Activated CD8-positive, alpha-beta T cell treated with anti-CD3 and anti-CD28 coated beads, Interleukin-2, amount 10 ng/mL, durations not matched to agents 7 days and 5 days (primary cell): ENCODE measurements at regions not wholly inside any gene's neighbourhood (a gene's known extent, or its start where the extent isn't known, plus 50 kb on each side); places are given as distances from the start of the nearest gene placed in this dataset.
"Not testable (repeated sequence)": the region's sequence is repeated elsewhere in the genome, so short reads cannot be mapped to it uniquely, and the experiment has no call there.

Experiments
- ATAC-seq: fragments of 150-1000 bp; cut with Tn5 transposase; one replicate; pipeline ENCODE4 v1.10.0; 2021; ENCODE audit warnings: moderate library complexity
- CTCF ChIA-PET: fragments of 350-600 bp; sonication (Branson Sonifier 250); formaldehyde crosslinking; loops from one replicate; lab custom pipeline; 2021; ENCODE audit warnings: antibody characterized with exemption; lab: Charles Lee
- POLR2A ChIA-PET: fragments of 350-600 bp; sonication (Branson Sonifier 250); formaldehyde crosslinking; loops from one replicate; lab custom pipeline; 2021; ENCODE audit warnings: antibody characterized with exemption; lab: Charles Lee
- DNase-seq: peaks from one replicate; pipeline ENCODE4 v3.0.0-alpha.2; 2020
- H3K27ac Mint-ChIP-seq: one replicate; pipeline ENCODE4 v1.8.0; 2021; ENCODE audit warnings: mild to moderate bottlenecking, mixed read lengths
- H3K27me3 Mint-ChIP-seq: one replicate; pipeline ENCODE4 v1.8.0; 2021; ENCODE audit warnings: low read depth, mixed read lengths
- H3K36me3 Mint-ChIP-seq: one replicate; pipeline ENCODE4 v1.8.0; 2021; ENCODE audit warnings: low read depth, mixed read lengths
- H3K4me1 Mint-ChIP-seq: one replicate; pipeline ENCODE4 v1.8.0; 2021; ENCODE audit warnings: low read depth, mixed read lengths
- H3K4me3 Mint-ChIP-seq: one replicate; pipeline ENCODE4 v1.8.0; 2021; ENCODE audit warnings: mild to moderate bottlenecking, mixed read lengths
- H3K9me3 Mint-ChIP-seq: one replicate; pipeline ENCODE4 v1.8.0; 2022; ENCODE audit warnings: mixed read lengths; ENCODE audit not compliant: insufficient read depth

GRCh38 chr11:134727204-134727603, 315.2 kb upstream of the B3GAT1 start:
- H3K9me3 Mint-ChIP-seq = no peaks in the 10 kb centered on the region
- H3K4me3 Mint-ChIP-seq = no peak overlapping the region
- H3K27me3 Mint-ChIP-seq = peaks cover 10% of the 10 kb centered on the region
- H3K4me1 Mint-ChIP-seq = no peaks in the 10 kb centered on the region
- POLR2A ChIA-PET = no interaction called here
- CTCF ChIA-PET = no interaction called here
- H3K36me3 Mint-ChIP-seq = no peaks in the 10 kb centered on the region
- no peak overlapping the region for H3K27ac Mint-ChIP-seq
- DNase-seq = no peak
- no peak for ATAC-seq

DNA sequence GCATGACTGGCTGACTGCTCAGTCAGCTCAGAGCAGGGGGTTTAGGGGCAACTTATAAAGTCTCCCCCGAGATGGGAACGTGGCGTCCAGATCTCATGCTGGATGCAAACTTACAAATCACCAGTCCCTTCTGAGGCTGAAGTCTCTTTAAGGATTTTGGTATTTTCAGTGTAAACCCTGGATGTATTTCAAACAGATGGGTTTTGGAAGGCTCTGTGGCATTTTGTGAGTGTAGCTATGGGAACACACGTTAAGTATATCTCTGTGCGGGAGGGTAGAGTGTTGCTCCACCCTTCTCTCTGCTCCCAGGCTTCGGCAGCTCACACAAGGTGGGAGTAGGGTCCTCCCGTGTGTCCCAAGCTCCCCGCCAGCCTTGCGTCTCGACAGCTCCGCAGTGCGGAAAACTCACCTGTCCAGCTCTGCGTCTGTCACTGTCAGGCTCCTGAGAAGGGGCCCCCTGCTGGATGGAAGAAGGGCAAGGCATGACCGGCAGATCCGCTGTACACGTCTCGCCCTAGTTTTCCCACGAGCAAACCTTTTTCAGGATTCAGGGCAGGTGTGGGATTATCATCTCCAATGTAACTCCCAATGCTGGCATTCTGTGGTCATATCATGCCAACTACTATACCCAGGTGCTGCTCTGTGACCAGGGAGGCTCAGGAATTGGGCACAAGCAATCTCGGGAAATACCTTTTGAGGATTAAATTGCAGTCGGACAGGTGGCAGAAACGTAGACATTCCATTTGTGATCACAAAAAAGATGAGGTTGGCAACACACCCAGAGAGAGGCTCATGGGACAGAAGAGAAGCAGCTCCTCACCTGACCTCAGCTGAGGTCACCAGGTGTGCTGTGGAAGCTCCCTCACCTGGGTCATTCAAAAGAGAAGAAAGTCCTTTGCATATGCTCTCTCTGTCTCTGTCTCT, 313.9 kb upstream of the B3GAT1 start:
- ChIA-PET POLR2A (no interaction called here), CTCF (no interaction called here)
- no peaks in the 10 kb centered on the region for H3K36me3 Mint-ChIP-seq
- no peaks in the 10 kb centered on the region for H3K9me3 Mint-ChIP-seq
- H3K4me1 Mint-ChIP-seq = no peaks in the 10 kb centered on the region
- no peak for ATAC-seq
- peaks cover 10% of the 10 kb centered on the region for H3K27me3 Mint-ChIP-seq
- no peak overlapping the region for H3K4me3 Mint-ChIP-seq
- DNase-seq = no peak
- H3K27ac Mint-ChIP-seq = no peak overlapping the region

- Mint-ChIP-seq H3K4me3 (no peak overlapping the region), H3K4me1 (no peaks in the 10 kb centered on the region), H3K27ac (no peak overlapping the region), H3K36me3 (no peaks in the 10 kb centered on the region), H3K27me3 (peaks cover 10% of the 10 kb centered on the region), H3K9me3 (no peaks in the 10 kb centered on the region)
- CTCF ChIA-PET = interaction anchor here (1.0 kb wide), 1 partner anchor 9 kb away, joined by 3 read pairs; no protein-coding TSS in a partner anchor
- ATAC-seq (no peak), DNase-seq (no peak)
- POLR2A ChIA-PET = no interaction called here
Observed at GRCh38 chr11:134725211-134725610, 313.2 kb upstream of the B3GAT1 start.

- ChIA-PET CTCF (interaction anchor here (1.0 kb wide), 1 partner anchor 9 kb away, joined by 3 read pairs; no protein-coding TSS in a partner anchor), POLR2A (no interaction called here)
- no peak overlapping the region for H3K27ac Mint-ChIP-seq
- H3K27me3 Mint-ChIP-seq = peaks cover 10% of the 10 kb centered on the region
- no peaks in the 10 kb centered on the region for H3K9me3 Mint-ChIP-seq
- DNase-seq (no peak), ATAC-seq (no peak)
- H3K36me3 Mint-ChIP-seq = no peaks in the 10 kb centered on the region
- H3K4me3 Mint-ChIP-seq = no peak overlapping the region
- no peaks in the 10 kb centered on the region for H3K4me1 Mint-ChIP-seq
Observed at GRCh38 chr11:134724779-134725140, 312.7 kb upstream of the B3GAT1 start.

DNA sequence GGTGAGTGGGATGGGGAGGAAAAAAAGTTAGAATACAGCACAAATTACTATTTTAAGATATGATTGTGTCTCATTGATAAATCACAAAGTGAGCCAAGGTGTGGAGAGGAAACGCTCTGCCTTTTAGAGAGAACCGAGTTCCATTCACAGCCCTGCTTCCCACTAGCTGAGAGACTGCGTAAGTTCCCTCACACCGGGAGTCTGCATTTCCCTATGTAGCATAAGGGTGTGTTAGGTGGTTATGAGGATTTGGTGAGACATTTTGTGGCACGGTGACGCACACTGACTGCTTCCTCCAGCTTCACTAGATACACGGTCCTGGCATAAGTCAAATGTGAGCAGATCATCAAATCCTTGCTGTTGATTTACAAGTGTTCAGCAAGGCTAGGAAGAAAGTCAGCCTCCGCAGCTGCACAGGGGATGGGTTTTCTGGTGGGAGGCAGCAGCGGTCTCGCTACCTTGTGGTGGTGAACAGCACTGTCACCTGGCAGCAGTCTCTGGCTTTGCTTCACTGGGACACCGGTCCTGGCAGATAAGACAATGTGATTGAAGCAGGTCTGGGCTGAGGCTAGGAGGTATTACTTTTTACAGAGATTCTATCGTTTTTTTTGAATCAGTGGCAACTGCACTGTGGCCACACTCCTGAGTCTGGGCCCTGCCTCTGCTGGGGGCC, 312.2 kb upstream of the B3GAT1 start:
- no peaks in the 10 kb centered on the region for H3K36me3 Mint-ChIP-seq
- ATAC-seq (no peak), DNase-seq (no peak)
- H3K27ac Mint-ChIP-seq = no peak overlapping the region
- CTCF ChIA-PET = interaction anchor here (1.0 kb wide), 1 partner anchor 10 kb away, joined by 3 read pairs; no protein-coding TSS in a partner anchor
- no peaks in the 10 kb centered on the region for H3K9me3 Mint-ChIP-seq
- no peak overlapping the region for H3K4me3 Mint-ChIP-seq
- peaks cover 10% of the 10 kb centered on the region for H3K27me3 Mint-ChIP-seq
- no peaks in the 10 kb centered on the region for H3K4me1 Mint-ChIP-seq
- POLR2A ChIA-PET = no interaction called here

DNA sequence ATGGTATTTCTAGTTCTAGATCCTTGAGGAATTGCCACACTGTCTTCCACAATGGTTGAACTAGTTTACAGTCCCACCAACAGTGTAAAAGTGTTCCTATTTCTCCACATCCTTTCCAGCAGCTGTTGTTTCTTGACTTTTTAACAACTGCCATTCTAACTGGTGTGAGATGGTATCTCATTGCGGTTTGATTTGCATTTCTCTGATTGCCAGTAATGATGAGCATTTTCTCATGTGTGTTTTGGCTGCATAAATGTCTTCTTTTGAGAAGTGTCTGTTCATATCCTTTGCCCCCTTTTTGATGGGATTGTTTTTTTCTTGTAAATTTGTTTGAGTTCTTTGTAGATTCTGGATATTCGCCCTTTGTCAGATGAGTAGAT, 308.6 kb upstream of the B3GAT1 start:
- H3K27ac Mint-ChIP-seq, CTCF ChIA-PET, H3K9me3 Mint-ChIP-seq, H3K36me3 Mint-ChIP-seq, H3K4me1 Mint-ChIP-seq, DNase-seq, ATAC-seq, H3K4me3 Mint-ChIP-seq, POLR2A ChIA-PET: not testable (repeated sequence)
- H3K27me3 Mint-ChIP-seq = peaks cover 12% of the 10 kb centered on the region

- H3K36me3 Mint-ChIP-seq, H3K4me3 Mint-ChIP-seq, POLR2A ChIA-PET, ATAC-seq, H3K27ac Mint-ChIP-seq, DNase-seq, H3K9me3 Mint-ChIP-seq, CTCF ChIA-PET, H3K4me1 Mint-ChIP-seq: not testable (repeated sequence)
- H3K27me3 Mint-ChIP-seq = peaks cover 11% of the 10 kb centered on the region
Observed at GRCh38 chr11:134719940-134720690, 308.1 kb upstream of the B3GAT1 start.

DNA sequence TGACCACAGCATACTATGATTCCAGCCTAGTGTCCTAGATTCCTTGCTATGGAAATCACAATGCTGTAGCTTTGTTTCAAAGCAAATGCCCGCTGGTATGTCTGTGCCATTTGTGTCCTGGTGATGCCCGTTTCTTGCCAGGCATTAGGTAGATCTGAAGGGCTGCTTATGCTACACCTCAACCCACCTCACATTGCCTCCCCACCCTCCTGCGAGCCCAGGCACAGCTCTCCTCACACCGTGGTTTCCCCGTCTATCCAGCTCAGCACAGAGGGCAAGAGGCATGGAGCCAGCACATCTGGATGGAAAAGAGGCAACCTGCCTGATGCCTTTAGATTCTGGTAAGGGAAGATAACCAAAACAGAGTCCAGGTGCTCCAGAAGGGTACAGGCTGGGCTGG, 307.4 kb upstream of the B3GAT1 start:
- ChIA-PET POLR2A (no interaction called here), CTCF (no interaction called here)
- Mint-ChIP-seq H3K36me3 (no peaks in the 10 kb centered on the region), H3K4me3 (no peak overlapping the region), H3K4me1 (no peaks in the 10 kb centered on the region), H3K27me3 (peaks cover 11% of the 10 kb centered on the region), H3K27ac (no peak overlapping the region), H3K9me3 (no peaks in the 10 kb centered on the region)
- DNase-seq = no peak
- no peak for ATAC-seq

DNA sequence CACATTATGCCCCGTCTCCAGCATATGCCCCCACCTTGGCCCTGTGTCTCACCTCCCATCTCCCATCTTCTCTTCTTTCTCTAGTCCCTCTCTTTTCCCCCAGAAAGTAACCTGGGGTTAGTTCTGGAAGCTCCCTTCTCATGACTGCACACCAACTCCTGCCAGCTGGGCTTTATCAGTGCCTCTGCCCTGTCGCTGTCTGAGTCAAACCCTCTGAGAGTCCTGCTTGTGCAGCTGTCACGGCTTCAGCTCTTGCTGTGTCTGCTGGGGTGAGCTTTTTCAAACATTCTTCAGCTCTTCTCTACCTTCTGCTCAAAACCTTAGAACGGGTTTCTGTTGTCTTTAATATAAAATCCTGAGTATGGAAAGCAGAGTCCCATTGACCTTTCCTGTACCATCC, 304.5 kb upstream of the B3GAT1 start:
- Mint-ChIP-seq H3K36me3 (no peaks in the 10 kb centered on the region), H3K27me3 (peaks cover 3% of the 10 kb centered on the region), H3K9me3 (no peaks in the 10 kb centered on the region), H3K4me3 (no peak overlapping the region), H3K4me1 (no peaks in the 10 kb centered on the region), H3K27ac (no peak overlapping the region)
- DNase-seq (no peak), ATAC-seq (no peak)
- POLR2A ChIA-PET = no interaction called here
- CTCF ChIA-PET = no interaction called here

DNA sequence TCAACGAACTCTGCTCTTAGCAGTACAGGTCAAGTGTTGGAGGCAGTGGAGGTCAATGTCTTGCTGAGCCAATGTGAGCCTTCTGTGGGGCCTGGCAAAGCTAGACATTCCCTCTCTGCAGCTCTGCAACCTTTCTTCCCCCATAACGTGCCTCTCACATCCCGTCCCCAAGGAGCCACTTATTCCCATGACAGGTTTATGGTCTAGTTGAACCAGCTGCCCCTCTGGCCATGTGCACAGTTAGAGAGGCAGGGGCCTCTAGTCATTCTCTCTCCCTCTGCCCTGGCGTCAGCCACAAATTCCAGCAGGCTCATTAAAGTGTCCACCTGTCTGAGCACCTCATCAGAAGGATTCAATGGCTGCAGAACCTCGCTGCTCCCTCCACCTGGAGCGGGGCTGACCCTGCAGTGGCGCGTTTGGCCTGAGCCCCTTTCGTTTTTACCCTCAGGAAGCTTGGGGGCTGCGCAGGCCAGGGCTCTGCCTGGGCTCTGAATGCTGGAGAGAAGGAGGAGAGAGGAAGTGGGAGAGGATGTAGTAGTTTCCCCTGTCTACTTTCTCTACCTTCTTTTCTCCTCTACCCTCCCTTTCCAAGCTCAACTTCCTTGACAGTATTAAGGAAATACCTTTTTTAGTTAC, 302.1 kb upstream of the B3GAT1 start:
- H3K4me1 Mint-ChIP-seq = no peaks in the 10 kb centered on the region
- DNase-seq (no peak), ATAC-seq (no peak)
- no peak overlapping the region for H3K4me3 Mint-ChIP-seq
- POLR2A ChIA-PET = no interaction called here
- no peaks in the 10 kb centered on the region for H3K36me3 Mint-ChIP-seq
- H3K27me3 Mint-ChIP-seq = peaks cover 3% of the 10 kb centered on the region
- H3K9me3 Mint-ChIP-seq = no peaks in the 10 kb centered on the region
- CTCF ChIA-PET = no interaction called here
- no peak overlapping the region for H3K27ac Mint-ChIP-seq

- ChIA-PET CTCF (no interaction called here), POLR2A (no interaction called here)
- Mint-ChIP-seq H3K4me1 (no peaks in the 10 kb centered on the region), H3K27me3 (peaks cover 3% of the 10 kb centered on the region), H3K9me3 (no peaks in the 10 kb centered on the region), H3K36me3 (no peaks in the 10 kb centered on the region), H3K4me3 (no peak overlapping the region), H3K27ac (no peak overlapping the region)
- ATAC-seq (no peak), DNase-seq (no peak)
Observed at GRCh38 chr11:134712228-134713145, 300.4 kb upstream of the B3GAT1 start.
